ENCODE measurements at regions not wholly inside any gene's neighbourhood (a gene's known extent, or its start where the extent isn't known, plus 50 kb on each side); places are given as distances from the start of the nearest gene placed in this dataset.

DNA sequence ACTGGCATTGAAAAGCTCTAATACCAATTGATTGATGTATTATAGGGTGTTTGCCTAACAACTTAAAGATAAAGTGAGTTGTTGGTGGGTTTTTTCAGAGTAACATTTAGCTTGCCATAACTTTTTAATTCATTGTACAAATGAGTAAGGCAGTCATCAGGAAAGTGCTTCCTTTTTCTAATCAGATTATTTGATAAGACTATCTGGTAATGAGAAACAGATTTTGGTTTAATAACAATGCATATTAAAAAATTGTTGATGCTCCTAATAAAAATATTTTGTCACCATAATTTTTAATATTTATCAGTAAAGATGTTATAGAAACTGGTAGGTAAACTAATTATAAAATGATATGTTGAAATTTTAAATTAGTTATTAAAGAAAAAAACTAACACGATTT, 51.3 kb downstream of the BLTP1 start:
- Histone ChIP-seq H3K4me3 (no peak overlapping the region), H3K4me1 (no peaks in the 10 kb centered on the region), H3K27ac (no peak overlapping the region), H3K36me3 (peaks cover 34 to 52% of the 10 kb centered on the region in 2 donors), H3K9me3 (no peaks in the 10 kb centered on the region), H3K27me3 (no peaks in the 10 kb centered on the region)
- intact Hi-C loops (cut with DNase I), result loop anchor here (10.0 kb wide), 1 partner anchor 121 kb away; no protein-coding TSS in a partner anchor
- DNase-seq (ENCODE audit: low spot score in 2 of 2), result no peak
- TF ChIP-seq, protein P1, sequence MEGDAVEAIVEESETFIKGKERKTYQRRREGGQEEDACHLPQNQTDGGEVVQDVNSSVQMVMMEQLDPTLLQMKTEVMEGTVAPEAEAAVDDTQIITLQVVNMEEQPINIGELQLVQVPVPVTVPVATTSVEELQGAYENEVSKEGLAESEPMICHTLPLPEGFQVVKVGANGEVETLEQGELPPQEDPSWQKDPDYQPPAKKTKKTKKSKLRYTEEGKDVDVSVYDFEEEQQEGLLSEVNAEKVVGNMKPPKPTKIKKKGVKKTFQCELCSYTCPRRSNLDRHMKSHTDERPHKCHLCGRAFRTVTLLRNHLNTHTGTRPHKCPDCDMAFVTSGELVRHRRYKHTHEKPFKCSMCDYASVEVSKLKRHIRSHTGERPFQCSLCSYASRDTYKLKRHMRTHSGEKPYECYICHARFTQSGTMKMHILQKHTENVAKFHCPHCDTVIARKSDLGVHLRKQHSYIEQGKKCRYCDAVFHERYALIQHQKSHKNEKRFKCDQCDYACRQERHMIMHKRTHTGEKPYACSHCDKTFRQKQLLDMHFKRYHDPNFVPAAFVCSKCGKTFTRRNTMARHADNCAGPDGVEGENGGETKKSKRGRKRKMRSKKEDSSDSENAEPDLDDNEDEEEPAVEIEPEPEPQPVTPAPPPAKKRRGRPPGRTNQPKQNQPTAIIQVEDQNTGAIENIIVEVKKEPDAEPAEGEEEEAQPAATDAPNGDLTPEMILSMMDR (IDR thresholded peaks at IDR 0.05), result no peak

DNA sequence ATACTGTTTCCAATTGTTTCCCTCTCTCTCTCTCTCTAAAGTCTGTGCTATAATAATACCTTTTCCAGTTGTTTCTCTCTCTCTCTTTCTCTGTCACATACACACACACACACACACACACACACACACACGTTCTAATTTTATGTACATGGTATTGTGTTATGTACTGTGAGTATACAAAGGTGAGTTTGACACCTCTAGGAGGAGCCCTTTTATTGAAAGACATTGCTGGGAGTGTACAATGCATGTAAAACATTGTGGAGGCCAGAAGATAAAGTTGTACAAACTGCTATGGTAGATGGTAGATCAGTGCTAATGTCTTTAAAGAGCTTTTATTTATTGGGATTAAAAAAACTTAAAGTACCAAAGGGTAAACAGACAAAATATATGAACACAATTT, 53.6 kb downstream of the BLTP1 start:
- no peak for DNase-seq (ENCODE audit: low spot score in 2 of 2)
- no peak overlapping the region for H3K27ac ChIP-seq
- peaks cover 35 to 53% of the 10 kb centered on the region in 2 donors for H3K36me3 ChIP-seq
- TF ChIP-seq, protein P1 (IDR thresholded peaks at IDR 0.05), result no peak
- no peaks in the 10 kb centered on the region for H3K9me3 ChIP-seq
- H3K27me3 ChIP-seq, result no peaks in the 10 kb centered on the region
- H3K4me3 ChIP-seq, result no peak overlapping the region
- H3K4me1 ChIP-seq, result no peaks in the 10 kb centered on the region
- intact Hi-C loops (cut with DNase I), result loop anchor here (10.0 kb wide), 1 partner anchor 119 kb away; no protein-coding TSS in a partner anchor

DNA sequence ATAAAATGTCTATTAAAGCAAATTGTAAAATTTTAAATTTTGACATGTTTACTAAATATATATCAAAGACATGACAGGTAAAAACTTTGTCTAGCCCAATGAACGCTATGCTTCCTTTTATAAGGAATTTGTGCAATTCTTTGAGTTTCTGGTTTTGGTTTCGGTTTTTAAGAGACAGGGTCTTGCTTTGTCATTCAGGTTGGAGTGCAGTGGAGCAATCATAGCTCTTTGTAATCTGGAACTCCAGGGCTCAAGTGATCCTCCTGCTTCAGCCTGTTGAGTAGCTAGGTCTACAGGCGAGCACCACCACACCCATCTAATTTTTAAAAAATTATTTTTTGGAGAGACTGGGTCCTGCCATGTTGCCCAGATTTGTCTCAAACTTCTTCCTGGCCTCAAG, 60.7 kb downstream of the BLTP1 start:
- Histone ChIP-seq H3K27me3 (no peaks in the 10 kb centered on the region), H3K27ac (no peak overlapping the region), H3K9me3 (no peaks in the 10 kb centered on the region), H3K4me1 (no peaks in the 10 kb centered on the region), H3K36me3 (peaks cover 29 to 40% of the 10 kb centered on the region in 2 donors), H3K4me3 (no peak overlapping the region)
- intact Hi-C loops (cut with DNase I), result no loop called here
- no peak for DNase-seq (ENCODE audit: low spot score in 2 of 2)
- TF ChIP-seq, protein P1 (IDR thresholded peaks at IDR 0.05), result no peak

DNA sequence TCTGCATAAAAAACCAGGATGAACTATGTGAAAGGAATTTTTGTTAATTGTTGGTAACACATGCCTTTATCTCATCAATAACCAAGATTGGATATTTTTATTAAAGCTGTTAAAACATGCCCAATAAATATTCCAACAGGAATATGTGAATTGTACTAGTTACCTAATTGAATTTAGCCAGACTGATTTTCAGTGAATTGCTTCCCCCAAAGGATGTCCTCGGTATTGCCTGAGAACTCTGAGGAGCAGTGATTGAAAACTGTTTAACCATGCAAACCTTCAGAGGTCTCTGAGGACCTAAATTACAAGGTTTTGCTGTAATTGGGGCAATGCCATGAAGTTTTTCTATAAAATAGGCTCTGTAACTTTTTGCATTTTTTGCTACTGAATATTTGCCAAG, 66.6 kb downstream of the BLTP1 start:
- intact Hi-C loops (cut with DNase I), result no loop called here

DNA sequence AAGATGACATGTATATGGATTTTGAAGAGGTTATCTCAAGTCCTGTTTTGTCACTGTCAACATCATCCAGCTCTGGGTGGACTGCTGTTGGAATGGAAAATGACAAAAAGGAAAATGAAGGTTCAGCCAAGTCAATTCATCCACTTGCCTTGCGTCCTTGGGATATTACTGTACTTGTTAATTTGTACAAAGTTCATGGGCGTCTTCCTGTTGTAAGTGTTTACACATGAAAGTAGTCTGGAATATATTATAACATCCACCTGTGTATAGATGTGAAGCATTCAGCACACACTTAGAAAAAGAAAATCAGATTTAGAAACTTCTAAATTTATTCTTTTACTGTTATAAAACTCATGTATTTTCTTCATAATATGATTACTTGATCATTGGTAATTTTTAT, 67.2 kb downstream of the BLTP1 start:
- Histone ChIP-seq H3K4me1 (no peaks in the 10 kb centered on the region), H3K4me3 (no peak overlapping the region), H3K27me3 (no peaks in the 10 kb centered on the region), H3K36me3 (peaks cover 16 to 41% of the 10 kb centered on the region in 2 donors), H3K27ac (no peak overlapping the region), H3K9me3 (no peaks in the 10 kb centered on the region)
- intact Hi-C loops (cut with DNase I), result no loop called here
- DNase-seq (ENCODE audit: low spot score in 2 of 2), result no peak
- TF ChIP-seq, protein P1 (IDR thresholded peaks at IDR 0.05), result no peak

More for the DNA sequence above, 66.6 kb downstream of the BLTP1 start:
- peaks cover 16 to 36% of the 10 kb centered on the region in 2 donors for H3K36me3 ChIP-seq
- TF ChIP-seq, protein P1 (IDR thresholded peaks at IDR 0.05), result peak in 1 of 3 experiments; percentile 30
- DNase-seq (ENCODE audit: low spot score in 2 of 2), result no peak
- H3K4me1 ChIP-seq, result no peaks in the 10 kb centered on the region
- H3K9me3 ChIP-seq, result no peaks in the 10 kb centered on the region
- H3K27me3 ChIP-seq, result no peaks in the 10 kb centered on the region
- no peak overlapping the region for H3K27ac ChIP-seq
- no peak overlapping the region for H3K4me3 ChIP-seq

DNA sequence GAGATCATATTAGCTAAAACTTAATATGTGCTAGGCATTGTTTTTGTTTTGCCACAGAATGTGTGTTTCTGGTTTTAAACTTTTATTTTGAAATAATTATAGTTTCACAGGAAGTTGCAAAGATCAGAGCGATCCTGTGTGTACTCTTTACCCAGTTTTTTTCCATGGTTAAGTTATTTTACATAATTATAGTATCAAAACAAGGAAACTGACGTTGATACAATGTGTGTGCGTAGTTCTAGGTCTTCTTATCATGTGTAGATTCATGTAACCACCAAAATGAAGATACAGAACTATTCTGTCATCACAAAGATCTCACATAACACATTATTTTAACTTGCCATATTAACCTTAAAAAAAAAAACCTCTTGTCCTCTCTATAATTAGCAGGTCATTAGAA, 69.2 kb downstream of the BLTP1 start:
- TF ChIP-seq, protein P1 (IDR thresholded peaks at IDR 0.05), result no peak
- Histone ChIP-seq H3K27me3 (no peaks in the 10 kb centered on the region), H3K4me3 (no peak overlapping the region), H3K9me3 (no peaks in the 10 kb centered on the region), H3K27ac (no peak overlapping the region), H3K36me3 (peaks cover 17 to 37% of the 10 kb centered on the region in 2 donors), H3K4me1 (no peaks in the 10 kb centered on the region)
- intact Hi-C loops (cut with DNase I), result no loop called here
- DNase-seq (ENCODE audit: low spot score in 2 of 2), result no peak

All from ascending aorta (tissue), 2 donors.